ENCODE measurements at regions not wholly inside any gene's neighbourhood (a gene's known extent, or its start where the extent isn't known, plus 50 kb on each side); places are given as distances from the start of the nearest gene placed in this dataset.

- no peak for DNase-seq
These were observed 483.6 kb downstream of the INHBA start for GRCh38 chr7:41219276-41219675.

- no peak for DNase-seq
These were observed 485.6 kb downstream of the INHBA start for GRCh38 chr7:41217306-41217705.

DNA sequence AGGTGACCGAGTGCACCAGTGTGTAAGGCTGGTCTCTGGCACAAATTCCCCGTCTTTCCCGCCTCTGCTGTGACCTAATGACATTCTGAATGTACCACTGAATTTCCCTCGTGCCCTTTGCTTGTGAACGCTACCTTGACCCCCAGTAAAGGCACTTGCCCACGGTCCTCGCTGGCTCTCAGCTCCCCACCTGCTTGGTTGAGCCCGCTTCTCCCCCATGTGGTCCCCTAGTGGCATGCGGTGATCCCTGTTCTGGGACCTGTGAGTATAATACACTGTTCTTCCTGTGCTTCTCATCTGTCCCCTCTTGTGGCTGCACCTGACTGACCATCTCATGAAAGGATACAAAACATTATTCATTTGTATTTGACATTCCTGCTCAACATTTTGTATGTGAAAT lies 495.7 kb downstream of the INHBA start:
- no peak for DNase-seq

DNA sequence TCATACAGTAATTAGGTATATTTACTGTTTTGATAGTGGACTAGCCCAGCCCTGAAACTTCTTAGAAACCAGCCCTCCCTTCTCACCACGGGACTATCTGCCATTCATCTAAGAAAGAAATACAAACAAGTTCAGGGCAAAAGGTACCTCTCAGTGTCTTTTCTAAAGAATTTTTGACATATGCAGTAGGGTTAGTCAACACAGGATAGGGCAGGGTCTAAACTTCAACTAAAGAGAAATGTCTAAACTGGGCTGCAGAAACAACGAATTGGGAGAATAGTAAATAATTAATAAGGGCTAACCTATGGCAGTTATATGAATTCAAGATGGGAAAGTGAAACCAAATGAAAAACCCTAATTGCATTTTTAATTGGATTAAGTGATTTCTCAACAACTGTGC lies 496.6 kb downstream of the INHBA start:
- no peak for DNase-seq

GRCh38 chr7:41205600-41205999 lies 497.3 kb downstream of the INHBA start:
- DNase-seq = no peak

GRCh38 chr7:41203542-41203941 lies 499.3 kb downstream of the INHBA start:
- no peak for DNase-seq

- no peak for DNase-seq
These were observed 501.9 kb downstream of the INHBA start for GRCh38 chr7:41201021-41201420.

- DNase-seq = no peak
These were observed 503.8 kb downstream of the INHBA start for GRCh38 chr7:41199136-41199535.

DNA sequence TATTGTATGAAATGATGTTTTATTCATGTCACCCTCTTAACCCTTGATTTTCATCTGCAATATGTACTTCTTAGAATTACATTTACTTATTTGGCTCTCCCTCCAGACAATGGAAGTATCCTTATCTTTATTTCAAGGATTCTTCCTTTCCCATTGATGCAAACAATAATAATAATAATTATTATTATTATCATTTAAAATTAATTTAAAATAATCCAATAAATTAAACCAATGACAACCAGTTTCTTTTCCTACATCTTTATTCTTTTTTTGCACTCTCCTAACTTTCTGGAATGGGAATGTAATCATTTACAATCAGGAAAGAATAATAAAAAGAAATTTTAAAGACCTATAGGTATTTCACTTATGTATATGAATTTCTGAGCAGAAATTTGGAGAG lies 504.4 kb downstream of the INHBA start:
- no peak for DNase-seq

GRCh38 chr7:41197769-41198168 lies 505.1 kb downstream of the INHBA start:
- DNase-seq = no peak

GRCh38 chr7:41193738-41194282 lies 509.1 kb downstream of the INHBA start:
- DNase-seq = no peak

DNA sequence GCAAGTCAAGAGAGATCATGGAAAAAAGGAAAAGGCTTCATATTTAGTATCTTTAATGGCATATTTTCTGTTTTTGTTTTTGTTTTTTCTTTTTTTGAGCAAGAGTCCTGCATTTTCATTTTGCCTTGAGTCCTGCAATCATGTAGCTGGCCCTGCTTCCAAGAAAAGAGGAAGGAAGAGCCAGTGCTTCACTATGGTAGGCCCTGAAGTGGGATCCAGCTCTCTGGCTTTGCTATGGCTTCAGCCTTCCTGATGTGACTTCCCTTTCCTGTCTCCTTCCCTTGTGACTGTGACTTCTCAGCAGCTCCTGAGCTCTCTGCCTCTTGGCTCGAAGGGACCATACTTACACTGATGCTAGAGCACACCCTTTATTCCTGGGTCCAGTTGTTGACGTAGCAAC lies 512.3 kb downstream of the INHBA start:
- no peak for DNase-seq

GRCh38 chr7:41189866-41190265 lies 513.0 kb downstream of the INHBA start:
- DNase-seq = no peak

GRCh38 chr7:41188163-41189130 lies 514.4 kb downstream of the INHBA start:
- DNase-seq = no peak

DNA sequence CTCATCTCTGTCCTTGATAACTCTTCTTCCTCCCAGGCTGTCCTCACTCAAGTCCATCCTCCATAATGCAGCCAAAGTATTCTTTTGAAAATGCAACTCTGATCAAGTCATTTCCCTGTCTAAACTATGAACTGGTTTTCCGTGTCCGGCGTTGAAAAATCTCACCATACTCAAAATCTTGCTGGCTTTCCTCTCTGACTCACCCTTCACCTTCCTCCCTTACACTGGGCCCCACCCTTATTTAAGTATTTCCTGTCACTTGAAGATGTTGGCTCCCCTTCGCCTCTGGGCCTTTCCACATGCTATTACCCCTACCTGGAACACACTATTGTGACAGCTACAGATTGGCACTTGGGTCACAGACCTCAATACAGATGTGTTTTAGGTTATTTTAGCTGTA lies 515.6 kb downstream of the INHBA start:
- DNase-seq = no peak

DNA sequence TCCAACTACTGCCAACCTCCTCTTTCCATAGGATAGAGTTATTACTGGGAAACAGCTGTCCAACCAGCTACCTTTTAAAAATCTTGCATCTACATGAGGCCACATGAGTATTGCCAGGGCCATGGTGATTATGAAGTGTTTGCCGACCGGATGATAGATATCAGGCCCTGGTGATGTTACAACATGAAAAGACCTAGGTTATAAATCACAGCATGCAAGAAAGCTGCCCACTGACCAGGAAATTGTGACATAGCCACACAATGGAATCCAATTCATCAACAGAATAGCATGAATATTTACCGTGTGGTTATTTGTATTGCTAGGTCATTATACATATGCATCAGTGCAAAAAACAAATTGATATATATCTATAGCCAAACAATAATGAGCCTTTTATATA lies 517.0 kb downstream of the INHBA start:
- DNase-seq = no peak

GRCh38 chr7:41183741-41184140 lies 519.1 kb downstream of the INHBA start:
- DNase-seq = no peak

DNA sequence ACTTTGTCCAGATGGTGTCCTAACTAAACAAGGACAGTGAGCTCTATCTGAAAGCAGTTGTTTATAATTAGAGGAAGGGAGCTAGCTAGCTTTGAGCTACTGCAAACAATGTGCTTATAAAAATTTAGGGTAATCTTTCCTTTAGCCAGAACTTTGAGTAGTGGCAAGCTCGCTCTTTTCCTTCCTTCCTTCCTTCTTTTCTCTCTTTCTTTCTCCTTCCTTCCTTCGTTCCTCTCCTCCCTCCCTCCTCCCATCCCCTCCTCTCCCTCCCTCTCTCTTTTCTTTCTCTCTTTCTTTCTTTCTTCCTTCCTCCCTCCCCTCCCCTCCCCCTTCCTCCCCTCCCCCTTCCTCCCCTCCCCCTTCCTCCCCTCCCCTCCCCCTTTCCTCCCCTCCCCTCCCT lies 520.1 kb downstream of the INHBA start:
- no peak for DNase-seq

- DNase-seq = no peak
These were observed 527.5 kb downstream of the INHBA start for GRCh38 chr7:41175435-41175834.

DNA sequence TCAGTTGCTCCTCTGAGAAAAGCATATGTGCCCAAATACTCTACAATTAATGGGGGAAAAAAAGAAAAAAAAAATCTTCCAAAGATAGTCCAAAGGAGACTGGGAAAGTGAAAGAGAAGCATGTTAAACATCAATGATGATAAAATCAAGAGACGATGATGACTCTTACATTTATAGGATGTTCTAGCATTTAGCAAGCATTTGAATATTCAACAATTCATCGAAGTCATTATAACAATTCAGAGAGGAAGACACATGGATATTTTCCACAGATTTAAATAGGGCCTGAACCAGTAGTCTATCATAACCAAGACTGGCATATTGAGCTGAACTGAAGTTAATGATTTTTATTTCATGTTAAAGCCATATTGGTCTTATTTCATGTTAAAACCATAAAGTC lies 528.4 kb downstream of the INHBA start:
- DNase-seq = no peak

- DNase-seq = no peak
These were observed 532.4 kb downstream of the INHBA start for GRCh38 chr7:41170466-41170865.

DNA sequence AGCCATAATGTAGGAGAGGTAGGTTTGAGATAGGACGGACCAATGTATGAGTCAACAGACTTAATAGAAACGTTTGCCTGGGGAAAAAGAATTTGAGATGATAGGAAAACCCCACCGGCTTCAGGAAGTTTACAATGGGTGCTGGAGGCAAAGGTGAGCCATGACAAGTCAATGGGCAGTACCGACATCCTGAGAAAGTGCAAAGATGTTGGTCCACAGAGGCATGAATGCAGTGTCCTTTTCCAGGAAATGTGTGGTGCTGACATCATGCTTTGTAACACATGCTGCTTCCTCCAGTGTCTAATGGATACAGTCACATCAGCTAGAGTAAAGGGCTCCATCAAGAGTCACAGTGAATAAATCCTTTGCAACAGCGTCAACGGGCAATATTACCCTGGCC lies 533.6 kb downstream of the INHBA start:
- DNase-seq = no peak

- DNase-seq = no peak
These were observed 535.1 kb downstream of the INHBA start for GRCh38 chr7:41167836-41168235.

DNA sequence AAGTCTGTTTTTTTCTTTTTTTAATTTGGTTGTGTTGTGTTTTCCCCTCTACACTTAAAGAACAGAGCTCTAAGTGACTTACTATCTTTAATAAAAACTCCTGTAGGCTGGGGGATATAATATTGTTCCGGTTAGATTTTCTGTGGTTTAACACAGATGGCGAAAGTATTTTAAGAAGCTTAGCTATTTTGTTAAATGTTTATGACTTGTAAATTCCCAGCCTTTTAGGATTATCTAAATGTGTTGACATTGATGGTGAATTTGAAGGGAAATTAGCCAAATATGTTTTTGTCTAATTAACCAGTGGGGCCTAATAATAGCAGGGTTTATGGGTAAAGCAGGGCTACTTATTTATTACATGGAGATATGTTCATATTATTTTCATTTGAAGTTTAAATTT lies 538.5 kb downstream of the INHBA start:
- no peak for DNase-seq

GRCh38 chr7:41163991-41164390 lies 538.9 kb downstream of the INHBA start:
- DNase-seq = no peak

Measured in activated CD4-positive, alpha-beta T cell treated with anti-CD3 and anti-CD28 coated beads, Interleukin-2, amount 50 U/mL, for 48 hours (primary cell).